Hepatocyte (in vitro differentiated cells): ENCODE measurements at regions not wholly inside any gene's neighbourhood (a gene's known extent, or its start where the extent isn't known, plus 50 kb on each side); places are given as distances from the start of the nearest gene placed in this dataset.

ENCODE experiments used
- DNase-seq: peaks from one replicate; pipeline ENCODE4 v3.0.0-alpha.2; 2016; ENCODE audit warnings: low spot score
- H2AFZ ChIP-seq: fragments of 200-600 bp; sonication (generic); 2 replicates; pipeline ENCODE4 v1.6.0; 2016; ENCODE audit warnings: antibody characterized with exemption, mild to moderate bottlenecking
- H3K27ac ChIP-seq: fragments of 200-600 bp; sonication (generic); 2 replicates; pipeline ENCODE4 v1.5.1; 2016; ENCODE audit warnings: mild to moderate bottlenecking
- H3K27me3 ChIP-seq: fragments of 200-600 bp; sonication (generic); 2 replicates; pipeline ENCODE4 v1.6.1; 2016
- H3K36me3 ChIP-seq: fragments of 200-600 bp; sonication (generic); replicated peaks from 2 replicates; pipeline ENCODE4 v1.5.1; 2016; ENCODE audit warnings: low read depth; ENCODE audit not compliant: insufficient read depth
- H3K4me1 ChIP-seq: fragments of 200-600 bp; sonication (generic); 2 replicates; pipeline ENCODE4 v1.5.1; 2016; ENCODE audit warnings: mild to moderate bottlenecking, moderate library complexity; ENCODE audit not compliant: insufficient read depth
- H3K4me2 ChIP-seq: fragments of 200-600 bp; sonication (generic); 2 replicates; pipeline ENCODE4 v1.6.0; 2016
- H3K4me3 ChIP-seq: fragments of 200-600 bp; sonication (generic); 2 replicates; pipeline ENCODE4 v1.5.1; 2016; ENCODE audit warnings: mild to moderate bottlenecking
- H3K79me2 ChIP-seq: fragments of 200-600 bp; sonication (generic); 2 replicates; pipeline ENCODE4 v1.6.0; 2017; ENCODE audit warnings: mild to moderate bottlenecking
- H3K9me2 ChIP-seq: fragments of 200-600 bp; sonication (generic); replicated peaks from 2 replicates; pipeline ENCODE4 v1.6.0; 2017; ENCODE audit warnings: mild to moderate bottlenecking; ENCODE audit not compliant: insufficient read depth
- H3K9me3 ChIP-seq: fragments of 200-600 bp; sonication (generic); 2 replicates; pipeline ENCODE4 v1.5.1; 2016; ENCODE audit warnings: low read depth, mild to moderate bottlenecking
- H4K20me1 ChIP-seq: fragments of 200-600 bp; sonication (generic); 2 replicates; pipeline ENCODE4 v1.6.0; 2016; ENCODE audit warnings: mild to moderate bottlenecking; ENCODE audit not compliant: insufficient read depth, poor library complexity, severe bottlenecking
- EZH2 ChIP-seq: fragments of 200-600 bp; sonication (generic); IDR thresholded peaks from 2 replicates; pipeline ENCODE4 v1.6.1; 2016; ENCODE audit warnings: antibody characterized with exemption, mild to moderate bottlenecking, borderline replicate concordance
- EZH2phosphoT487 ChIP-seq: fragments of 200-600 bp; sonication (generic); IDR thresholded peaks from one replicate; pipeline ENCODE4 v1.6.1; 2018; ENCODE audit warnings: antibody characterized with exemption, mild to moderate bottlenecking, low read depth, moderate library complexity; ENCODE audit not compliant: unreplicated experiment, severe bottlenecking
- WGBS: methylation state at CpG from one replicate; pipeline ENCODE4 v1.1.6; 2016; ENCODE audit warnings: low lambda C conversion rate; ENCODE audit errors: missing lambda C conversion rate; 5-methylcytosine and 5-hydroxymethylcytosine counted together
- TF ChIP-seq, protein P1 (sequence below): fragments of 200-600 bp; sonication (generic); IDR thresholded peaks from 2 replicates; pipeline ENCODE4 v1.5.1; 2016; ENCODE audit warnings: antibody characterized with exemption, mild to moderate bottlenecking; ENCODE audit not compliant: poor library complexity

- no peaks in the 10 kb centered on the region for H3K9me2 ChIP-seq
- no peak overlapping the region for H2AFZ ChIP-seq
- H4K20me1 ChIP-seq: no peaks in the 10 kb centered on the region
- no peaks in the 10 kb centered on the region for H3K27me3 ChIP-seq
- H3K4me3 ChIP-seq: no peak overlapping the region
- H3K4me2 ChIP-seq: no peak overlapping the region
- TF ChIP-seq EZH2phosphoT487: no peak
- TF ChIP-seq, protein P1, sequence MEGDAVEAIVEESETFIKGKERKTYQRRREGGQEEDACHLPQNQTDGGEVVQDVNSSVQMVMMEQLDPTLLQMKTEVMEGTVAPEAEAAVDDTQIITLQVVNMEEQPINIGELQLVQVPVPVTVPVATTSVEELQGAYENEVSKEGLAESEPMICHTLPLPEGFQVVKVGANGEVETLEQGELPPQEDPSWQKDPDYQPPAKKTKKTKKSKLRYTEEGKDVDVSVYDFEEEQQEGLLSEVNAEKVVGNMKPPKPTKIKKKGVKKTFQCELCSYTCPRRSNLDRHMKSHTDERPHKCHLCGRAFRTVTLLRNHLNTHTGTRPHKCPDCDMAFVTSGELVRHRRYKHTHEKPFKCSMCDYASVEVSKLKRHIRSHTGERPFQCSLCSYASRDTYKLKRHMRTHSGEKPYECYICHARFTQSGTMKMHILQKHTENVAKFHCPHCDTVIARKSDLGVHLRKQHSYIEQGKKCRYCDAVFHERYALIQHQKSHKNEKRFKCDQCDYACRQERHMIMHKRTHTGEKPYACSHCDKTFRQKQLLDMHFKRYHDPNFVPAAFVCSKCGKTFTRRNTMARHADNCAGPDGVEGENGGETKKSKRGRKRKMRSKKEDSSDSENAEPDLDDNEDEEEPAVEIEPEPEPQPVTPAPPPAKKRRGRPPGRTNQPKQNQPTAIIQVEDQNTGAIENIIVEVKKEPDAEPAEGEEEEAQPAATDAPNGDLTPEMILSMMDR: no peak
- TF ChIP-seq EZH2: no peak
- no peaks in the 10 kb centered on the region for H3K9me3 ChIP-seq
- H3K36me3 ChIP-seq: no peaks in the 10 kb centered on the region
- H3K27ac ChIP-seq: no peak overlapping the region
- 81% methylated on average over 2 of the region's 2 CpGs for WGBS
- DNase-seq: no peak
- H3K79me2 ChIP-seq: no peaks in the 10 kb centered on the region
- no peaks in the 10 kb centered on the region for H3K4me1 ChIP-seq
Measured at GRCh38 chr6:9346923-9347322, 911.6 kb upstream of the SLC35B3 start.

GRCh38 chr6:9335431-9335830, 900.1 kb upstream of the SLC35B3 start:
- no peaks in the 10 kb centered on the region for H3K79me2 ChIP-seq
- H3K4me3 ChIP-seq: no peak overlapping the region
- no peaks in the 10 kb centered on the region for H3K9me3 ChIP-seq
- TF ChIP-seq, protein P1: no peak
- TF ChIP-seq EZH2phosphoT487 (no peak), EZH2 (no peak)
- DNase-seq: no peak
- no peaks in the 10 kb centered on the region for H3K9me2 ChIP-seq
- peak overlapping the region; percentile 33 for H3K4me2 ChIP-seq
- no peaks in the 10 kb centered on the region for H3K27me3 ChIP-seq
- no peak overlapping the region for H2AFZ ChIP-seq
- no peaks in the 10 kb centered on the region for H4K20me1 ChIP-seq
- H3K36me3 ChIP-seq: no peaks in the 10 kb centered on the region
- WGBS: 59% methylated on average over 3 of the region's 10 CpGs
- H3K27ac ChIP-seq: no peak overlapping the region
- H3K4me1 ChIP-seq: no peaks in the 10 kb centered on the region

DNA sequence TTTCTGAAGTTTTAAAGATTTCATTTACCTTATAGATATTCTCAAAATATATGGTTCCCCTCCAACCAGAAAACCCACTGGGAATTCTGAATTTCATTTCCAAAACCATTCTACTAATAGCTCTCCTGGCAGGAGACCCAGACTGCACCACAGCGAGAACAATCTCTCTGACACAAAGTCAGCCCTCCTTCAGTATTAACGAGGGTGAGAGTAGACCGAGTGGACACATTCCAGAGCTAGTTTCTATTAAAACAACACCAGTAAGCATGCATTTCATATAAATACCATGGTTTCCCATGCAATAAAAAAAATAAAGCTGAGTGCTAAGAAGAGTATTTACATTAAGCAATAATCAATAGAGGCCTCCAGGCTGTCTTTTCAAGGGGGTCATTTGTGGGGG, 899.6 kb upstream of the SLC35B3 start:
- H3K27me3 ChIP-seq: no peaks in the 10 kb centered on the region
- H3K9me2 ChIP-seq: no peaks in the 10 kb centered on the region
- H3K4me2 ChIP-seq: peak overlapping the region; percentile 33
- no peak overlapping the region for H2AFZ ChIP-seq
- H3K27ac ChIP-seq: no peak overlapping the region
- no peaks in the 10 kb centered on the region for H4K20me1 ChIP-seq
- H3K4me1 ChIP-seq: no peaks in the 10 kb centered on the region
- H3K36me3 ChIP-seq: no peaks in the 10 kb centered on the region
- no peak overlapping the region for H3K4me3 ChIP-seq
- TF ChIP-seq, protein P1: no peak
- no peak for TF ChIP-seq EZH2
- TF ChIP-seq EZH2phosphoT487: no peak
- no peak for DNase-seq
- WGBS: 45% methylated on average over 3 of the region's 3 CpGs
- H3K79me2 ChIP-seq: no peaks in the 10 kb centered on the region
- H3K9me3 ChIP-seq: no peaks in the 10 kb centered on the region

- H3K9me2 ChIP-seq: no peaks in the 10 kb centered on the region
- no peaks in the 10 kb centered on the region for H3K4me1 ChIP-seq
- no peaks in the 10 kb centered on the region for H3K79me2 ChIP-seq
- no peaks in the 10 kb centered on the region for H3K27me3 ChIP-seq
- no peak overlapping the region for H3K27ac ChIP-seq
- no peaks in the 10 kb centered on the region for H3K36me3 ChIP-seq
- no peak overlapping the region for H2AFZ ChIP-seq
- 83% methylated on average over 2 of the region's 2 CpGs for WGBS
- DNase-seq: no peak
- H4K20me1 ChIP-seq: no peaks in the 10 kb centered on the region
- no peak overlapping the region for H3K4me2 ChIP-seq
- TF ChIP-seq EZH2 (no peak), EZH2phosphoT487 (no peak)
- TF ChIP-seq, protein P1: no peak
- H3K9me3 ChIP-seq: no peaks in the 10 kb centered on the region
- no peak overlapping the region for H3K4me3 ChIP-seq
Measured at GRCh38 chr6:9332241-9332780, 897.0 kb upstream of the SLC35B3 start.
